H1 (cell line): ENCODE measurements at regions not wholly inside any gene's neighbourhood (a gene's known extent, or its start where the extent isn't known, plus 50 kb on each side); places are given as distances from the start of the nearest gene placed in this dataset.

Source experiments
- CTCF ChIA-PET: fragments of 300-600 bp; sonication (Branson Sonifier 250); formaldehyde crosslinking; loops from one replicate; lab custom pipeline; 2021; ENCODE audit not compliant: partially characterized antibody; lab: Charles Lee
- POLR2A ChIA-PET: fragments of 300-600 bp; sonication (Branson Sonifier 250); formaldehyde crosslinking; loops from one replicate; lab custom pipeline; 2021; ENCODE audit warnings: inconsistent platforms; ENCODE audit not compliant: partially characterized antibody; lab: Charles Lee
- DNase-seq, 2 experiments: peaks; one replicate each; pipeline versions ENCODE4 v3.0.0 to v3.0.0-alpha.2; 2010 to 2022; ENCODE audit warnings: low spot score in 2 of 2, low read depth in 1 of 2, mixed read lengths in 1 of 2
- FAIRE-seq: peaks from 2 replicates; lab custom pipeline; 2011; peaks lifted over from hg19 to GRCh38; lab: Jason Lieb, UNC
- H2AFZ ChIP-seq: 2 replicates; pipeline ENCODE4 v1.8.1; 2012; ENCODE audit warnings: low read length, inconsistent platforms
- H2AK5ac ChIP-seq: 2 replicates; pipeline ENCODE4 v1.6.1; 2013; ENCODE audit warnings: low read depth, low read length
- H2BK120ac ChIP-seq: replicated peaks from 2 replicates; pipeline ENCODE3; 2013; ENCODE audit warnings: low read depth, low read length, inconsistent platforms
- H2BK12ac ChIP-seq: 2 replicates; pipeline ENCODE4 v1.6.1; 2013; ENCODE audit warnings: low read depth, low read length
- H2BK15ac ChIP-seq: 2 replicates; pipeline ENCODE4 v1.6.1; 2013; ENCODE audit warnings: low read length
- H2BK20ac ChIP-seq: 2 replicates; pipeline ENCODE4 v1.6.1; 2013; ENCODE audit warnings: low read length
- H2BK5ac ChIP-seq: 2 replicates; pipeline ENCODE4 v1.6.1; 2013; ENCODE audit warnings: low read depth, low read length
- H3K14ac ChIP-seq: 2 replicates; pipeline ENCODE4 v1.6.1; 2013; ENCODE audit warnings: inconsistent platforms; ENCODE audit not compliant: insufficient read length
- H3K18ac ChIP-seq: 2 replicates; pipeline ENCODE4 v1.6.1; 2013; ENCODE audit warnings: low read length; ENCODE audit errors: extremely low read depth
- H3K23ac ChIP-seq: 2 replicates; pipeline ENCODE4 v1.6.1; 2013; ENCODE audit warnings: inconsistent platforms; ENCODE audit not compliant: insufficient read length
- H3K23me2 ChIP-seq: 2 replicates; pipeline ENCODE4 v1.6.1; 2013; ENCODE audit warnings: low read depth, low read length
- H3K27ac ChIP-seq: 2 replicates; pipeline ENCODE4 v1.6.1; 2011; ENCODE audit warnings: low read depth, low read length, inconsistent platforms
- H3K27me3 ChIP-seq, 4 experiments: replicated peaks in 1 of 4; 1 replicate in 1 of 4; 2 replicates in 3 of 4; pipeline versions ENCODE4 v1.6.1 to v1.8.1; 2011 to 2013; ENCODE audit warnings: low read length in 3 of 4, mild to moderate bottlenecking in 3 of 4, inconsistent platforms in 2 of 4, mixed read lengths in 2 of 4, moderate library complexity in 1 of 4; ENCODE audit not compliant: control insufficient read depth in 3 of 4, insufficient read depth in 3 of 4; ENCODE audit errors: extremely low read depth in 1 of 4
- H3K36me3 ChIP-seq, 4 experiments: 2 replicates each; pipeline versions ENCODE4 v1.6.1 to v1.8.1; 2011 to 2013; ENCODE audit warnings: mild to moderate bottlenecking in 4 of 4, low read length in 3 of 4, moderate library complexity in 2 of 4, control low read depth in 1 of 4, inconsistent platforms in 1 of 4; ENCODE audit not compliant: insufficient read depth in 4 of 4, control insufficient read depth in 2 of 4
- H3K4ac ChIP-seq: replicated peaks from 2 replicates; pipeline ENCODE3; 2013; ENCODE audit warnings: low read length, low read depth, mixed read lengths, inconsistent platforms; ENCODE audit not compliant: insufficient read length
- H3K4me1 ChIP-seq, 4 experiments: replicated peaks in 1 of 4; 1 replicate in 1 of 4; 2 replicates in 3 of 4; pipeline versions ENCODE4 v1.6.1 to v1.8.1; 2011 to 2013; ENCODE audit warnings: low read length in 3 of 4, inconsistent platforms in 2 of 4, mixed read lengths in 1 of 4; ENCODE audit not compliant: insufficient read depth in 4 of 4, control insufficient read depth in 3 of 4
- H3K4me2 ChIP-seq, 2 experiments: 2 replicates each; pipeline versions ENCODE4 v1.6.1 to v1.8.1; 2011 to 2013; ENCODE audit warnings: low read depth in 2 of 2, low read length in 2 of 2, control low read depth in 1 of 2, inconsistent platforms in 1 of 2, mild to moderate bottlenecking in 1 of 2; ENCODE audit not compliant: insufficient read depth in 1 of 2
- H3K4me3 ChIP-seq, 4 experiments: fragments of 200-600, 300-600 bp in 1 of 4; sonication (generic), shearing (Covaris generic), sonication (Bioruptor Twin) in 1 of 4; 2 replicates each; pipeline versions ENCODE4 v1.5.1 to v1.8.1; 2011 to 2016; ENCODE audit warnings: low read length in 4 of 4, low read depth in 3 of 4, control low read depth in 2 of 4, inconsistent platforms in 2 of 4, mild to moderate bottlenecking in 2 of 4, mixed read lengths in 1 of 4, moderate library complexity in 1 of 4; ENCODE audit not compliant: insufficient read depth in 2 of 4; ENCODE audit errors: extremely low read depth in 1 of 4
- H3K56ac ChIP-seq: replicated peaks from 2 replicates; pipeline ENCODE3; 2013; ENCODE audit warnings: low read depth, mild to moderate bottlenecking, mixed read lengths, low read length, inconsistent platforms; ENCODE audit not compliant: insufficient read length
- H3K79me1 ChIP-seq: 2 replicates; pipeline ENCODE4 v1.6.1; 2013; ENCODE audit warnings: low read depth, low read length, control low read depth
- H3K79me2 ChIP-seq, 2 experiments: 2 replicates each; pipeline versions ENCODE4 v1.6.1 to v1.8.1; 2012 to 2013; ENCODE audit warnings: low read length in 2 of 2, mild to moderate bottlenecking in 2 of 2, inconsistent platforms in 1 of 2; ENCODE audit not compliant: insufficient read depth in 2 of 2, control insufficient read depth in 1 of 2
- H3K9ac ChIP-seq, 4 experiments: replicated peaks in 1 of 4; 1 replicate in 1 of 4; 2 replicates in 3 of 4; pipeline versions ENCODE4 v1.6.1 to v1.8.1; 2011 to 2013; ENCODE audit warnings: low read depth in 3 of 4, low read length in 3 of 4, control low read depth in 2 of 4, mild to moderate bottlenecking in 2 of 4, moderate library complexity in 2 of 4, inconsistent platforms in 1 of 4; ENCODE audit errors: extremely low read depth in 1 of 4
- H3K9me3 ChIP-seq, 2 experiments: 2 replicates each; pipeline versions ENCODE4 v1.6.1 to v1.8.1; 2012 to 2013; ENCODE audit warnings: mild to moderate bottlenecking in 2 of 2, moderate library complexity in 2 of 2, control low read depth in 1 of 2, inconsistent platforms in 1 of 2, low read depth in 1 of 2, low read length in 1 of 2, mixed read lengths in 1 of 2; ENCODE audit not compliant: insufficient read depth in 2 of 2
- H4K20me1 ChIP-seq, 2 experiments: replicated peaks in 1 of 2; 2 replicates each; pipeline versions ENCODE3 to v1.8.1; 2011 to 2013; ENCODE audit warnings: inconsistent platforms in 2 of 2, low read length in 2 of 2, mild to moderate bottlenecking in 1 of 2; ENCODE audit not compliant: insufficient read depth in 2 of 2, control insufficient read depth in 1 of 2
- H4K5ac ChIP-seq: 2 replicates; pipeline ENCODE4 v1.6.1; 2013; ENCODE audit warnings: low read length, low read depth, mixed read lengths, inconsistent platforms; ENCODE audit not compliant: insufficient read length
- H4K8ac ChIP-seq: 2 replicates; pipeline ENCODE4 v1.8.0; 2013; ENCODE audit warnings: mild to moderate bottlenecking, moderate library complexity, low read length, inconsistent platforms; ENCODE audit not compliant: insufficient read depth; ENCODE audit errors: extremely low read depth
- H4K91ac ChIP-seq: replicated peaks from 2 replicates; pipeline ENCODE3; 2013; ENCODE audit warnings: low read length, mixed read lengths, inconsistent platforms; ENCODE audit not compliant: insufficient read length
- CTCF ChIP-seq, 3 experiments: IDR thresholded peaks; 1 replicate in 2 of 3; 2 replicates in 1 of 3; pipeline versions ENCODE4 v1.5.1 to v1.6.1; 2011; ENCODE audit warnings: low read length in 3 of 3, mild to moderate bottlenecking in 3 of 3, inconsistent platforms in 2 of 3, low read depth in 1 of 3, moderate library complexity in 1 of 3; ENCODE audit not compliant: insufficient read depth in 1 of 3; ENCODE audit errors: control extremely low read depth in 1 of 3
- WGBS, 2 experiments: shearing (Covaris generic) in 1 of 2; methylation state at CpG; one replicate each; pipeline versions ENCODE4 v1.1.6 to v1.1.7; 2013 to 2015; ENCODE audit warnings: low lambda C conversion rate in 2 of 2, mixed read lengths in 2 of 2, inconsistent platforms in 1 of 2, low coverage in 1 of 2, missing lambda C conversion rate in 1 of 2; ENCODE audit not compliant: insufficient replicate concordance in 2 of 2, insufficient coverage in 1 of 2, insufficient read length in 1 of 2; ENCODE audit errors: extremely low coverage in 1 of 2, missing lambda C conversion rate in 1 of 2; 5-methylcytosine and 5-hydroxymethylcytosine counted together

DNA sequence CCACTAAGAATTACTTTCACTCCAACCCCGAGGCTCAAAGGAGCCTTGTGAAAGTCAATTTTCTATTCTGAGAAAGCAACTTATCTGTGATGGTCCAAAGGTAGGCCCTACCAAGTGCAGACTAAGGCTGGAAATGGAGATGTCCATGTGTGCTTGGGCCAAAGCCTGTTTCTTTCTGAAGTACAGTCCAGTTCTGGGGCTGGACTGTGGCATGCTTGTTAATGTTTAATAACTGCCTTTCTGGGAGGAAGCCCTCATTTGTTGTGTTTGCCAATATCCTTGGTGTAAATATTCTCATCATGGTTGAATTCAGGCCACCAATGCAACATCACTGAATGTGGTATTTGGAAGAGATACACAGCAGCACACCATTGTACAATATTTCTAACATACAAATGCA lies 182.3 kb upstream of the BCL6 start:
- CTCF ChIA-PET, result interaction anchor here (0.5 to 2.2 kb wide), 3 partner anchors 15 to 39 kb away, joined by 3 to 6 read pairs (median 6); no protein-coding TSS in a partner anchor
- no peak for TF ChIP-seq CTCF (IDR thresholded peaks at IDR 0.05; ENCODE audit: control extremely low read depth in 1 of 3, insufficient read depth in 1 of 3, low read depth in 1 of 3, low read length in 3 of 3)

More for the DNA sequence above, 182.3 kb upstream of the BCL6 start:
- no peak overlapping the region for H2AFZ ChIP-seq
- POLR2A ChIA-PET, result no interaction called here
- no peaks in the 10 kb centered on the region for H3K23me2 ChIP-seq
- no peak overlapping the region for H4K91ac ChIP-seq
- H2BK5ac ChIP-seq, result no peak overlapping the region
- H3K4me2 ChIP-seq, result no peak overlapping the region
- H2BK15ac ChIP-seq, result no peak overlapping the region
- H3K9me3 ChIP-seq, result peaks cover 7 to 11% of the 10 kb centered on the region in 2 experiments; a peak in 1 of 4 replicates
- H3K79me2 ChIP-seq, result no peaks in the 10 kb centered on the region
- H3K79me1 ChIP-seq, result no peaks in the 10 kb centered on the region
- H4K8ac ChIP-seq, result no peak overlapping the region
- no peak overlapping the region for H2BK20ac ChIP-seq
- H3K14ac ChIP-seq, result no peak overlapping the region
- DNase-seq (no peak), FAIRE-seq (no peak)
- no peak overlapping the region for H3K56ac ChIP-seq
- no peak overlapping the region for H2BK120ac ChIP-seq
- no peak overlapping the region for H2AK5ac ChIP-seq
- H3K9ac ChIP-seq, result no peak overlapping the region
- H3K27me3 ChIP-seq, result no peaks in the 10 kb centered on the region
- H4K5ac ChIP-seq, result no peak overlapping the region
- H2BK12ac ChIP-seq, result no peak overlapping the region
- no peak overlapping the region for H3K4me3 ChIP-seq
- no peaks in the 10 kb centered on the region; a peak in 1 of 8 replicates for H3K36me3 ChIP-seq
- H3K4ac ChIP-seq, result no peak overlapping the region
- H3K23ac ChIP-seq, result no peak overlapping the region
- H3K27ac ChIP-seq, result no peak overlapping the region
- H4K20me1 ChIP-seq, result no peaks in the 10 kb centered on the region
- no peaks in the 10 kb centered on the region for H3K4me1 ChIP-seq
- H3K18ac ChIP-seq, result no peak overlapping the region
- 92% methylated on average over 1 of the region's 1 CpG; no CpG with 5 or more reads in 1 of the 2 experiments for WGBS, 2 experiments
